ENCODE measurements at regions not wholly inside any gene's neighbourhood (a gene's known extent, or its start where the extent isn't known, plus 50 kb on each side); places are given as distances from the start of the nearest gene placed in this dataset.

DNA sequence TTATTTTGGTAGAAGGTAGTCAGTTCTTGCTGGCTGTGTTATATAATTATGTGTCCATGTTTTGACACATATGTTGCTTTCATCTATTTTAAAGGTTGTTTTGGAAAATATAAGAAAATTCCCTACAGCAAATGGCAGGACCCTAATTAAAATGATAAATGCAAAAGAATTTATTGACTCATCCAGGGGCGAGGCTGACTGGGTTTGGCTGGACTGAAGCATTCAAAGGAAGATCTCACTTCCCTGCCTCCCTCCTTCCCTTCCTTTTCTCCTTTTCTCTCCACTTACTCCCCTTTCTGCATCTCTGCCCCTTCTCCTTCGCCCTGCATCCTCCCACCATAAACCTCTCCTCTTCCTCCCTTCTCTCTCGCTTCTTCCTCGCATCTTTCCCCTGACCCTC is 129.6 kb downstream of the SNAPC1 start:
- DNase-seq (ENCODE audit: low read depth), result no peak
- TF ChIP-seq, protein P1, sequence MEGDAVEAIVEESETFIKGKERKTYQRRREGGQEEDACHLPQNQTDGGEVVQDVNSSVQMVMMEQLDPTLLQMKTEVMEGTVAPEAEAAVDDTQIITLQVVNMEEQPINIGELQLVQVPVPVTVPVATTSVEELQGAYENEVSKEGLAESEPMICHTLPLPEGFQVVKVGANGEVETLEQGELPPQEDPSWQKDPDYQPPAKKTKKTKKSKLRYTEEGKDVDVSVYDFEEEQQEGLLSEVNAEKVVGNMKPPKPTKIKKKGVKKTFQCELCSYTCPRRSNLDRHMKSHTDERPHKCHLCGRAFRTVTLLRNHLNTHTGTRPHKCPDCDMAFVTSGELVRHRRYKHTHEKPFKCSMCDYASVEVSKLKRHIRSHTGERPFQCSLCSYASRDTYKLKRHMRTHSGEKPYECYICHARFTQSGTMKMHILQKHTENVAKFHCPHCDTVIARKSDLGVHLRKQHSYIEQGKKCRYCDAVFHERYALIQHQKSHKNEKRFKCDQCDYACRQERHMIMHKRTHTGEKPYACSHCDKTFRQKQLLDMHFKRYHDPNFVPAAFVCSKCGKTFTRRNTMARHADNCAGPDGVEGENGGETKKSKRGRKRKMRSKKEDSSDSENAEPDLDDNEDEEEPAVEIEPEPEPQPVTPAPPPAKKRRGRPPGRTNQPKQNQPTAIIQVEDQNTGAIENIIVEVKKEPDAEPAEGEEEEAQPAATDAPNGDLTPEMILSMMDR (conservative IDR thresholded peaks at IDR 0.05; ENCODE audit: low read depth, low read length), result no peak
- no peak overlapping the region for H3K4me3 ChIP-seq (ENCODE audit: low read depth, low read length)

DNA sequence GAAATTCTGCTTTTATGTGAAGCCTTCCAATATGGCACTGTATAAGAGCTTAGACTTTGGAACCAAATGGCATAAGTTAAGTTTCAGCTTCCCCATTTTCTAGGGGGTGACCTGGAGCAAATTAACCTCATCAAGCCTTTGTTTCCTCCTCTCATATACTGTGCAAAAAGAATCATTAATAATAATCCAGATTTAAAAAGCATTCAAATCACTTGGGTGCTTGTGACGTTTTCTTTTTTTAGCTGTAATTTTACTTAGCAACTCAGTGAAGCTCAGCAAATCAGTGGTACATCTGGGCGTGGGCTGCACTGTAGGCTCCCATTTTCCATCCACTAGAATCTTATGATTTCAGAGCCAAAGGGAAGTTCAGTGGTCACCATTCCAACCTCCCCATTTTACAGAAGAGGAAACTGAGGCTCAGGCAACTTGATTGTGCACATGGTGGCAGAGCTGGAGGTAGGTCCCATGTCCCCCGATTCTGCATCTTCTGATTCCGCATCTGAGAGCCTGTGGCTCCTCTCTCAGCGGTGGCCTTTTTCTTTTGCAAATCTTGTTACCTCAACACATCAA is 131.2 kb downstream of the SNAPC1 start:
- no peak overlapping the region for H3K4me3 ChIP-seq (ENCODE audit: low read depth, low read length)
- TF ChIP-seq, protein P1 (conservative IDR thresholded peaks at IDR 0.05; ENCODE audit: low read depth, low read length), result no peak
- DNase-seq (ENCODE audit: low read depth), result no peak

DNA sequence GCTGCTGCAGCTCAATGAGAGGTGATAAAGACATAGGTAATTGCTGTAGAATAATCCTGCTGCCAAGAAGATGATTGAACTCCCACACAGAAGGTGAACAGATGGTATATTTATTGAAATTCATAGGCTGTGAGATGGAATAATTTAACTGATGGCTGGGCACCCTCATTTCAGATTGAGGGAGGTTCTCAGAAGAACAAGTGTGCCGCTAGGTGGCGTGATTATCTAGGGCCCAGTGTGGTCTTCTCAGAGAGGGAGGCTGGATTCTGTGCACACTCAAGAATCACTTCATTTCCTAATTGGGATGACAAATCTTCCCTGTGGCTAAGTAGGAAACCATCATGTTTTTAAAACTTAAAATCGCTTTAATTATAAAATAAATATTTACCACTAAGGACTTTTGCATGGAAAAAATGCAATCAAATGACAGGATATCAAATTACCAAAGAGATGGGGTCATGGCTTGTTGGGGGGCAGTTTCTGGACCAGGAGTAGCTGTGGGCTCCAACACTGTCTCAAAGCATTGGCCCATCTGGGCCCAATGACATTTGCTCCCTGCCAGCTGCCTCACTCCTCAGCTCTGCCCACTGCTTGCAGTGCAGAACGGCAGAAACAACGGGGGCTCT is 132.3 kb downstream of the SNAPC1 start:
- H3K4me3 ChIP-seq (ENCODE audit: low read depth, low read length), result no peak overlapping the region
- TF ChIP-seq, protein P1 (conservative IDR thresholded peaks at IDR 0.05; ENCODE audit: low read depth, low read length), result peak; percentile 87
- peak; percentile 84 for DNase-seq (ENCODE audit: low read depth)

DNA sequence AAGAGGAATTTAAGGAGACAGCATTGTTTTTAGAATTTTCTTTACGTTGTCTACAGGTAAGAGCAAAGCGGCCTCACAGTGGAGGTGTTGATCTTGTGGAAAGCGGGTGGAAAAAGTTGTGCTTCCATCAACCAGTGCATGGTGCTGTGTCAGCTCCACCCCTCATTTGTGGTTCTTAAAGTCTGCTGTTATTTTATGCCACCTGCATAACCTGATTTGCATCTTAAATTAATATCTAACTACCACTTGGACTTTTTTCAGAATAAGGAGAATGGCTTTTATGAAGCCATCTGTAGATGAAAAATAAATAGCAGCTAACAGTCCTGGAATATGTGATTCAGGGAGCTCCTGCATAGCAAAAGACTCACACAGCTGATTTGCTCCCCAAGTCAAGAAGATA is 135.1 kb downstream of the SNAPC1 start:
- TF ChIP-seq, protein P1 (conservative IDR thresholded peaks at IDR 0.05; ENCODE audit: low read depth, low read length), result no peak
- no peak overlapping the region for H3K4me3 ChIP-seq (ENCODE audit: low read depth, low read length)
- DNase-seq (ENCODE audit: low read depth), result no peak

DNA sequence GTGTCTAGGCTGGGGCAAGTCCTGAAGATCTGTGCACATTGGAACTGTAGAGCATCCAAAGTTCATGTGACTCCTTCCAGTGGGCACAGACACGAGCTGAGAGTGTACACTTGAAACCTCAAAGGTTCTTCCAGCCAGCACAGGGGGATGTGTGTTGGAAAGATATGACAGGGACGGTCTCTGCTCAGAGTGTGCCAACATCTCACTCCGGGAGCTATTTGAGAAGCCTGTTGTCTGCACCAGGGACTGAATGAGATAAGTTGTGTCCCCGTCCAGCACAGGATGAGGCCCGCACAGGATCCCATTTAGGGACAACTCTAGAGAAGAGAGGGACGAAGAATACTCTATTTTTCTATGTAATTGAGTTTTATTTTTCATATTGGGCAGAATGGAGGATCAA is 136.3 kb downstream of the SNAPC1 start:
- TF ChIP-seq, protein P1 (conservative IDR thresholded peaks at IDR 0.05; ENCODE audit: low read depth, low read length), result no peak
- H3K4me3 ChIP-seq (ENCODE audit: low read depth, low read length), result no peak overlapping the region
- DNase-seq (ENCODE audit: low read depth), result no peak

DNA sequence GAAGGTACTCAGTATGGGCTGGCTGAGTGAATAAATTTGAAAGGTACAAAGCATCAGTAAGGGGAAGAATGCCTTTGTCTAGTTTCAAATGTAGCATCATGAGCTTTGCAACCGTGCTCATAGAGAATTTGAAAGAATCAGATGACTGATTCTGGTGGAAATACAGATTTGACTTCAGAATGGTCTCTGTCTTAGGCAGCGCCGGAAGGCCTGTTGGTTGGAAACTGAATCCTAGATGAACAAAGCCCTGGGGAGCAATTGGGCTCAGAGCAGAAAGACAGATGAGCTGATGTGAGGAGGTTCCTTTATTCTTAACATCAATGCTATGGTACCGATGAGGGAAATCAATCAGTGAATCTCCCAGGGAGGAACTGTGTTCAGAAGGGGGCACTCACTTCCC is 137.3 kb downstream of the SNAPC1 start:
- TF ChIP-seq, protein P1 (conservative IDR thresholded peaks at IDR 0.05; ENCODE audit: low read depth, low read length), result no peak
- no peak for DNase-seq (ENCODE audit: low read depth)
- no peak overlapping the region for H3K4me3 ChIP-seq (ENCODE audit: low read depth, low read length)

DNA sequence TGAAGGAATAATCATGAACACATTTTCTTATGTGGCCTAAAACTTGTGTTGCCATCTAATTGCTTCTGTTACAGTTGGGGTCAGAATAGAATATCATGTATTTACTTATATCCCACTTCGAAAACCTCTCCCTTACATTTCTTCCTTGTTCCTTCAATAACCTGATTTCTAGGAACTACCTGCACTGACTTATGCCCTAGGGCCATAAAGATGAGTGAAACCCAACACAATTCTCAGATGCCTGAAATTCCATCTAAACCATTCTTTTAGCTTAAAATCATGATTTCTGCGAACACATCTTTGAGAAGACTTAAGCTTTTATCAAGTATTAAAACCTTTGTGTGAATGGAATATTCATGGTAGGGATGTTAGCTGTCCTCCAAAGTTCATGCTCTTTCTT is 142.7 kb downstream of the SNAPC1 start:
- DNase-seq (ENCODE audit: low read depth), result no peak
- TF ChIP-seq, protein P1 (conservative IDR thresholded peaks at IDR 0.05; ENCODE audit: low read depth, low read length), result no peak
- no peak overlapping the region for H3K4me3 ChIP-seq (ENCODE audit: low read depth, low read length)

Data from choroid plexus epithelial cell (primary cell).